Large intestine (tissue), 3 donors: ENCODE measurements at regions not wholly inside any gene's neighbourhood (a gene's known extent, or its start where the extent isn't known, plus 50 kb on each side); places are given as distances from the start of the nearest gene placed in this dataset.
A peak's percentile ranks its signal among the peaks of the same experiment; 100 is the strongest.

ENCODE experiments used
- DNase-seq, 2 donors: peaks; one replicate each; pipeline versions ENCODE4 v3.0.0 to v3.0.0-alpha.2; 2013
- H3K27ac ChIP-seq: one replicate; pipeline ENCODE4 v1.5.1; 2013; ENCODE audit warnings: low read length
- H3K27me3 ChIP-seq: 2 replicates; pipeline ENCODE4 v1.6.1; 2013; ENCODE audit warnings: low read length; ENCODE audit not compliant: control insufficient read depth, insufficient read depth
- H3K36me3 ChIP-seq: 2 replicates; pipeline ENCODE4 v1.6.1; 2013; ENCODE audit warnings: low read length; ENCODE audit not compliant: control insufficient read depth, insufficient read depth
- H3K4me1 ChIP-seq: one replicate; pipeline ENCODE4 v1.6.1; 2013; ENCODE audit warnings: low read length; ENCODE audit not compliant: control insufficient read depth, insufficient read depth
- H3K4me3 ChIP-seq: one replicate; pipeline ENCODE4 v1.5.1; 2013; ENCODE audit warnings: low read length
- H3K9me3 ChIP-seq: one replicate; pipeline ENCODE4 v1.6.1; 2013; ENCODE audit warnings: mild to moderate bottlenecking, low read depth, low read length, moderate library complexity; ENCODE audit not compliant: control insufficient read depth
- WGBS: methylation state at CpG from one replicate; pipeline ENCODE4 v1.1.5; 2013; ENCODE audit warnings: low lambda C conversion rate; ENCODE audit not compliant: insufficient coverage; 5-methylcytosine and 5-hydroxymethylcytosine counted together

- Histone ChIP-seq H3K4me1 (peaks cover 5% of the 10 kb centered on the region), H3K27ac (no peak overlapping the region), H3K27me3 (no peaks in the 10 kb centered on the region), H3K36me3 (no peaks in the 10 kb centered on the region), H3K4me3 (no peak overlapping the region), H3K9me3 (no peaks in the 10 kb centered on the region)
- WGBS = 83% methylated on average over 1 of the region's 2 CpGs
- no peak for DNase-seq
These were observed 165.5 kb upstream of the KLF12 start for GRCh38 chr13:74299721-74300120.

- 100% methylated on average over 2 of the region's 4 CpGs for WGBS
- DNase-seq = no peak
- peaks cover 5% of the 10 kb centered on the region for H3K4me1 ChIP-seq
- no peaks in the 10 kb centered on the region for H3K27me3 ChIP-seq
- H3K9me3 ChIP-seq = no peaks in the 10 kb centered on the region
- no peaks in the 10 kb centered on the region for H3K36me3 ChIP-seq
- no peak overlapping the region for H3K4me3 ChIP-seq
- no peak overlapping the region for H3K27ac ChIP-seq
These were observed 164.7 kb upstream of the KLF12 start for GRCh38 chr13:74298923-74299322.

- Histone ChIP-seq H3K27ac (no peak overlapping the region), H3K4me3 (no peak overlapping the region), H3K27me3 (no peaks in the 10 kb centered on the region), H3K4me1 (peaks cover 22% of the 10 kb centered on the region), H3K36me3 (no peaks in the 10 kb centered on the region), H3K9me3 (peaks cover 3% of the 10 kb centered on the region)
- DNase-seq = peak in 1 of 2 donors; percentile 54
- 91% methylated on average over 6 of the region's 10 CpGs for WGBS
These were observed 155.9 kb upstream of the KLF12 start for GRCh38 chr13:74289861-74290773.

GRCh38 chr13:74289107-74289506, 154.9 kb upstream of the KLF12 start:
- Histone ChIP-seq H3K27me3 (no peaks in the 10 kb centered on the region), H3K27ac (no peak overlapping the region), H3K4me1 (peaks cover 22% of the 10 kb centered on the region), H3K4me3 (no peak overlapping the region), H3K9me3 (peaks cover 3% of the 10 kb centered on the region), H3K36me3 (no peaks in the 10 kb centered on the region)
- 80% methylated on average over 1 of the region's 7 CpGs for WGBS
- no peak for DNase-seq

GRCh38 chr13:74288361-74288911, 154.2 kb upstream of the KLF12 start:
- Histone ChIP-seq H3K27me3 (no peaks in the 10 kb centered on the region), H3K36me3 (no peaks in the 10 kb centered on the region), H3K4me3 (no peak overlapping the region), H3K9me3 (peaks cover 3% of the 10 kb centered on the region), H3K27ac (peak overlapping the region; percentile 25), H3K4me1 (peaks cover 22% of the 10 kb centered on the region)
- no CpG with 5 or more reads among the region's 10 CpGs for WGBS
- DNase-seq = peak in 1 of 2 donors; percentile 52

- H3K4me3 ChIP-seq = no peak overlapping the region
- H3K27ac ChIP-seq = peak overlapping the region; percentile 25
- WGBS = no CpG with 5 or more reads among the region's 4 CpGs
- H3K9me3 ChIP-seq = peaks cover 3% of the 10 kb centered on the region
- DNase-seq = peak; percentile 80 to 89
- no peaks in the 10 kb centered on the region for H3K27me3 ChIP-seq
- peaks cover 22% of the 10 kb centered on the region for H3K4me1 ChIP-seq
- no peaks in the 10 kb centered on the region for H3K36me3 ChIP-seq
These were observed 153.5 kb upstream of the KLF12 start for GRCh38 chr13:74287724-74288169.

GRCh38 chr13:74280795-74281490, 146.7 kb upstream of the KLF12 start:
- Histone ChIP-seq H3K4me3 (no peak overlapping the region), H3K27ac (no peak overlapping the region), H3K36me3 (no peaks in the 10 kb centered on the region), H3K9me3 (no peaks in the 10 kb centered on the region), H3K4me1 (no peaks in the 10 kb centered on the region), H3K27me3 (no peaks in the 10 kb centered on the region)
- no peak for DNase-seq
- WGBS = 44% methylated on average over 1 of the region's 1 CpG

GRCh38 chr13:74280093-74280794, 146.0 kb upstream of the KLF12 start:
- DNase-seq = no peak
- WGBS = 90% methylated on average over 2 of the region's 3 CpGs
- Histone ChIP-seq H3K36me3 (no peaks in the 10 kb centered on the region), H3K4me1 (no peaks in the 10 kb centered on the region), H3K4me3 (no peak overlapping the region), H3K27ac (no peak overlapping the region), H3K27me3 (no peaks in the 10 kb centered on the region), H3K9me3 (no peaks in the 10 kb centered on the region)

- H3K27ac ChIP-seq = no peak overlapping the region
- H3K4me3 ChIP-seq = no peak overlapping the region
These were observed 144.7 kb upstream of the KLF12 start for GRCh38 chr13:74278901-74279300.

GRCh38 chr13:74274916-74275315, 140.7 kb upstream of the KLF12 start:
- H3K27ac ChIP-seq = no peak overlapping the region
- 100% methylated on average over 1 of the region's 2 CpGs for WGBS
- no peaks in the 10 kb centered on the region for H3K4me1 ChIP-seq

More at GRCh38 chr13:74278901-74279300, 144.7 kb upstream of the KLF12 start:
- no peak for DNase-seq
- no peaks in the 10 kb centered on the region for H3K4me1 ChIP-seq
- no peaks in the 10 kb centered on the region for H3K36me3 ChIP-seq
- H3K9me3 ChIP-seq = no peaks in the 10 kb centered on the region
- WGBS = no CpG with 5 or more reads among the region's 2 CpGs
- H3K27me3 ChIP-seq = no peaks in the 10 kb centered on the region

More at GRCh38 chr13:74274916-74275315, 140.7 kb upstream of the KLF12 start:
- no peak overlapping the region for H3K4me3 ChIP-seq
- no peaks in the 10 kb centered on the region for H3K27me3 ChIP-seq
- no peaks in the 10 kb centered on the region for H3K36me3 ChIP-seq
- H3K9me3 ChIP-seq = no peaks in the 10 kb centered on the region
- no peak for DNase-seq
